ENCODE measurements at regions not wholly inside any gene's neighbourhood (a gene's known extent, or its start where the extent isn't known, plus 50 kb on each side); places are given as distances from the start of the nearest gene placed in this dataset.

- TF ChIP-seq CTCF (IDR thresholded peaks at IDR 0.05; ENCODE audit: low read length) (no peak), EZH2 (optimal IDR thresholded peaks at IDR 0.05; ENCODE audit: low read depth, low read length) (no peak), EZH2phosphoT487 (IDR thresholded peaks at IDR 0.05; ENCODE audit: low read length) (no peak)
Measured at GRCh38 chr6:168915855-168916254, 337.8 kb downstream of the THBS2 start.
